ENCODE measurements at regions not wholly inside any gene's neighbourhood (a gene's known extent, or its start where the extent isn't known, plus 50 kb on each side); places are given as distances from the start of the nearest gene placed in this dataset.

DNA sequence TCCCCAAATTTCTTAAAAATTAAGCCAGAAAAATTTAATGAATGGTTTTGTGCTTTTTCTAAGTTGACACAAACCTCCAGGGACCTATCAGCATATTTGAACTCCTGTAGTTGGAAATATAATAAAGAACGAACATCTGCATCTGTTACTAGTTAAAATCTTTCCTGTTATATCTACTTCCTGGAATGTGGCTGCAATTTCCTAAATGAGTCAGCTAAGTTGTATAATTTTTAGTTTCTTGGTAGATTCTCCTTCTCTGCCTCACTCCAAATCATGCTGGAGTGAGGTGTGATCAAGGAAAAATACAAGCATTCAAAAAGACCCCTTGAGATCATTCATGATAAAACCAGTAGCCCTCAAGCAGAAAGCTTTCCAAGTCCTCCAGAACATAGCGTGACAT is 106.2 kb upstream of the MCTP2 start:
- Histone ChIP-seq H3K27me3 (ENCODE audit: insufficient read depth, low read length, poor library complexity) (no peaks in the 10 kb centered on the region), H3K36me3 (ENCODE audit: insufficient read depth, low read length) (no peaks in the 10 kb centered on the region), H3K27ac (ENCODE audit: low read length) (no peak overlapping the region), H3K9me3 (ENCODE audit: insufficient read depth, low read length, severe bottlenecking) (no peaks in the 10 kb centered on the region), H2AFZ (ENCODE audit: low read depth, low read length) (no peak overlapping the region), H3K4me3 (ENCODE audit: low read depth in 1 of 2, low read length in 2 of 2) (no peak overlapping the region), H3K79me2 (ENCODE audit: insufficient read depth, low read length) (no peaks in the 10 kb centered on the region), H4K20me1 (ENCODE audit: insufficient read depth, low read length) (no peaks in the 10 kb centered on the region), H3K4me1 (ENCODE audit: insufficient read depth, low read length) (peaks cover 12% of the 10 kb centered on the region), H3K4me2 (ENCODE audit: insufficient read depth, low read length) (no peak overlapping the region), H3K9ac (ENCODE audit: low read depth, low read length) (no peak overlapping the region)
- TF ChIP-seq, protein P1, sequence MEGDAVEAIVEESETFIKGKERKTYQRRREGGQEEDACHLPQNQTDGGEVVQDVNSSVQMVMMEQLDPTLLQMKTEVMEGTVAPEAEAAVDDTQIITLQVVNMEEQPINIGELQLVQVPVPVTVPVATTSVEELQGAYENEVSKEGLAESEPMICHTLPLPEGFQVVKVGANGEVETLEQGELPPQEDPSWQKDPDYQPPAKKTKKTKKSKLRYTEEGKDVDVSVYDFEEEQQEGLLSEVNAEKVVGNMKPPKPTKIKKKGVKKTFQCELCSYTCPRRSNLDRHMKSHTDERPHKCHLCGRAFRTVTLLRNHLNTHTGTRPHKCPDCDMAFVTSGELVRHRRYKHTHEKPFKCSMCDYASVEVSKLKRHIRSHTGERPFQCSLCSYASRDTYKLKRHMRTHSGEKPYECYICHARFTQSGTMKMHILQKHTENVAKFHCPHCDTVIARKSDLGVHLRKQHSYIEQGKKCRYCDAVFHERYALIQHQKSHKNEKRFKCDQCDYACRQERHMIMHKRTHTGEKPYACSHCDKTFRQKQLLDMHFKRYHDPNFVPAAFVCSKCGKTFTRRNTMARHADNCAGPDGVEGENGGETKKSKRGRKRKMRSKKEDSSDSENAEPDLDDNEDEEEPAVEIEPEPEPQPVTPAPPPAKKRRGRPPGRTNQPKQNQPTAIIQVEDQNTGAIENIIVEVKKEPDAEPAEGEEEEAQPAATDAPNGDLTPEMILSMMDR (IDR thresholded peaks at IDR 0.05; ENCODE audit: borderline replicate concordance, extremely low read depth, low read length, poor library complexity, severe bottlenecking), result no peak
- no peak for TF ChIP-seq EZH2 (IDR thresholded peaks at IDR 0.05; ENCODE audit: borderline replicate concordance, low read depth, low read length, severe bottlenecking)
- ATAC-seq (ENCODE audit: insufficient read depth, low read depth), result no peak
- DNase-seq, result no peak

DNA sequence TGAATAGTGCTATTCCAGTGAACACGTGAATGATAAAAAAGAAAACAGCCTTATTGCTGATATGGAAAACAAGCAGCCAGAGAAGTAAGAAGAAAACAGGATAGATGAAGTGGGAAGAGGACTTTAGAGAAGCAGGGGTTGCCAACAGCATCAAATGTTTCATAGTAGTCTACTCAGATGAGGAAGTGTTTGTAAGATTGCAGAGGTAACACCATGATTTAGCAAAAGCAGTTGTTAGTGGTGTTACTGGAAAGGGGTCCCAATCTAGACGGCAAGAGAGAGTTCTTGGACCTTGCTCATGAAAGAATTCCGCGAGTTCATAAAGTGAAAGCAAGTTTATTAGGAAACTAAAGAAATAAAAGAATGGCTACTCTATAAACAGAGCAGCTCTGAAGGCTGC is 108.8 kb upstream of the MCTP2 start:
- no peak overlapping the region for H2AFZ ChIP-seq (ENCODE audit: low read depth, low read length)
- no peak overlapping the region for H3K4me3 ChIP-seq (ENCODE audit: low read depth in 1 of 2, low read length in 2 of 2)
- no peak overlapping the region for H3K27ac ChIP-seq (ENCODE audit: low read length)
- H3K27me3 ChIP-seq (ENCODE audit: insufficient read depth, low read length, poor library complexity), result no peaks in the 10 kb centered on the region
- H3K79me2 ChIP-seq (ENCODE audit: insufficient read depth, low read length), result no peaks in the 10 kb centered on the region
- peaks cover 31% of the 10 kb centered on the region for H3K4me1 ChIP-seq (ENCODE audit: insufficient read depth, low read length)
- TF ChIP-seq EZH2 (IDR thresholded peaks at IDR 0.05; ENCODE audit: borderline replicate concordance, low read depth, low read length, severe bottlenecking), result no peak
- H3K36me3 ChIP-seq (ENCODE audit: insufficient read depth, low read length), result no peaks in the 10 kb centered on the region
- no peak overlapping the region for H3K9ac ChIP-seq (ENCODE audit: low read depth, low read length)
- ATAC-seq (ENCODE audit: insufficient read depth, low read depth) (no peak), DNase-seq (no peak)
- H4K20me1 ChIP-seq (ENCODE audit: insufficient read depth, low read length), result no peaks in the 10 kb centered on the region
- H3K4me2 ChIP-seq (ENCODE audit: insufficient read depth, low read length), result no peak overlapping the region
- H3K9me3 ChIP-seq (ENCODE audit: insufficient read depth, low read length, severe bottlenecking), result no peaks in the 10 kb centered on the region

DNA sequence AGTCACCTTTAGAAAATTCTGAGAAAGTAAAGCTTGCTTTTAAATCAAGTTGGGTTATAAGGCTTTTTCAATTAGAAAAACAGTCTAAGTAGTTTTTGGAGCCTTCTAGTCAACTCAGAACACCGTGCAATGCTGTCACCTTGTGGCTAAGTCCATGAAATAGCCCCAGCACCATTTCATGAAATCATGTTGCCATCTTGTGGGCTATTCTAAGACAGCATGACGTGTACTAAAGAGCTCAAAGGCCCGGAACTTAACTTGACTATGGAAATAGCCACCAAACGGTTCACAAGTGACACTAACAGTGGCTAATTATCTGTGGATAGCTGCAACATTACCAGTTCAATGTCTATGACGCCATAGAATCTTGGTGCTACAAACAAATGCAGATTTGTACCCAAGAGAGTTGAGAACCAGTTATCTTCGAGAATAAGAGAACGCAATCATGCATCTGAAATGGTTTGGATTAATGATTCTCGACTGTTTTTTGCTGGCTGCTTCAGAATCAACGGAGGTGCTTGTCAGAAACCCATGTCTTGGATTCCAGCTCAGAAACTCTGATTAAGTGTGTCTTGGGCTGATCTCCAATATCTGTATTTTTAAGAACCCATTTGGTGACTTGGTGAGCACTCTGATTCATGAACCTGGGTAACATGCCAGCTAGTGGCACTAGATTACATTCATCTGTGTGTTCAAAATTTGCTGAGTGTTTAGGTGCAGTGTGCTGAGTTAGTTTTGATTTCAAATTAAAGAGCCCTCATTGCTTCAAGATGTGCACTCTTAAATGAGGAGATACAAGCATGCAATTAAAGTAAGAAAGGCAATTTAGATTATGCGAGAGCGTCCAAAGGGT is 111.2 kb upstream of the MCTP2 start:
- peak overlapping the region; percentile 89 for H3K27ac ChIP-seq (ENCODE audit: low read length)
- no peak overlapping the region for H3K4me2 ChIP-seq (ENCODE audit: insufficient read depth, low read length)
- TF ChIP-seq EZH2 (IDR thresholded peaks at IDR 0.05; ENCODE audit: borderline replicate concordance, low read depth, low read length, severe bottlenecking), result no peak
- TF ChIP-seq, protein P1 (IDR thresholded peaks at IDR 0.05; ENCODE audit: borderline replicate concordance, extremely low read depth, low read length, poor library complexity, severe bottlenecking), result peak; percentile 98
- no peak overlapping the region for H3K4me3 ChIP-seq (ENCODE audit: low read depth in 1 of 2, low read length in 2 of 2)
- H3K79me2 ChIP-seq (ENCODE audit: insufficient read depth, low read length), result no peaks in the 10 kb centered on the region
- H3K9me3 ChIP-seq (ENCODE audit: insufficient read depth, low read length, severe bottlenecking), result no peaks in the 10 kb centered on the region
- H3K9ac ChIP-seq (ENCODE audit: low read depth, low read length), result peak overlapping the region; percentile 40
- H2AFZ ChIP-seq (ENCODE audit: low read depth, low read length), result peak overlapping the region; percentile 61
- no peaks in the 10 kb centered on the region for H3K27me3 ChIP-seq (ENCODE audit: insufficient read depth, low read length, poor library complexity)
- peak; percentile 84 for DNase-seq
- H3K4me1 ChIP-seq (ENCODE audit: insufficient read depth, low read length), result peaks cover 27% of the 10 kb centered on the region
- H4K20me1 ChIP-seq (ENCODE audit: insufficient read depth, low read length), result no peaks in the 10 kb centered on the region
- H3K36me3 ChIP-seq (ENCODE audit: insufficient read depth, low read length), result no peaks in the 10 kb centered on the region
- peak; percentile 99 for ATAC-seq (ENCODE audit: insufficient read depth, low read depth)

DNA sequence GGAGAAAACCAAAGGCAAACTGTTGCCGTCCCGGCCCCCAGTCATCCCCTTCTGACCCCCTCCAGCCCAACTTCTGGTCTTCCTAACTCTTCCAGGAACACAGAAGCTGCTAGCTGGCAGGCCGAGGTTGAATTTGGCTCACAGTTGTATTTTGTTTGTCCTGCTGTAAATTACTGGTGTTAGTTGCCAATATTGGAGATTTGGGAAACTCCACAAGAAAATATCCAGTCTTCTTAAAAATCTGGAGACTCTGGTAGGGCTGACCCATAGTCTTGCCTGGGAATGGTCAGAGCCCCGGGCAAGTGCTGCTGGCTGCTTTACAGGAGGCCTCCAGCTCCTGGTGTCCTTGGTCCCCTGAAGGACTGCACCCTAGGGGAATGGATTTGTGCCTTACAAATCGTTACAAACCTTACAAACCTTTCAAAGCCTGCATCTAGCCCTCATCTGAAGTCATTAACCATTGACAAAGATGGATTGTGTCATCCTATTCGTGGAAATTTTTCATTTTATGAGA is 112.0 kb upstream of the MCTP2 start:
- Histone ChIP-seq H2AFZ (ENCODE audit: low read depth, low read length) (peak overlapping the region; percentile 61), H4K20me1 (ENCODE audit: insufficient read depth, low read length) (no peaks in the 10 kb centered on the region), H3K79me2 (ENCODE audit: insufficient read depth, low read length) (no peaks in the 10 kb centered on the region), H3K4me3 (ENCODE audit: low read depth in 1 of 2, low read length in 2 of 2) (no peak overlapping the region), H3K4me1 (ENCODE audit: insufficient read depth, low read length) (peaks cover 21% of the 10 kb centered on the region), H3K27ac (ENCODE audit: low read length) (peak overlapping the region; percentile 89), H3K9ac (ENCODE audit: low read depth, low read length) (peak overlapping the region; percentile 40), H3K36me3 (ENCODE audit: insufficient read depth, low read length) (no peaks in the 10 kb centered on the region), H3K4me2 (ENCODE audit: insufficient read depth, low read length) (no peak overlapping the region), H3K9me3 (ENCODE audit: insufficient read depth, low read length, severe bottlenecking) (no peaks in the 10 kb centered on the region), H3K27me3 (ENCODE audit: insufficient read depth, low read length, poor library complexity) (no peaks in the 10 kb centered on the region)
- DNase-seq (peak; percentile 23), ATAC-seq (ENCODE audit: insufficient read depth, low read depth) (peak; percentile 62)
- TF ChIP-seq EZH2 (IDR thresholded peaks at IDR 0.05; ENCODE audit: borderline replicate concordance, low read depth, low read length, severe bottlenecking), result no peak
- TF ChIP-seq, protein P1 (IDR thresholded peaks at IDR 0.05; ENCODE audit: borderline replicate concordance, extremely low read depth, low read length, poor library complexity, severe bottlenecking), result no peak
